HEK293 (cell line): ENCODE measurements at regions not wholly inside any gene's neighbourhood (a gene's known extent, or its start where the extent isn't known, plus 50 kb on each side); places are given as distances from the start of the nearest gene placed in this dataset.

Experiments used
- CTCF ChIA-PET: fragments of 350-600 bp; formaldehyde crosslinking; extraction: SDS; loops from one replicate; lab custom pipeline; 2021; ENCODE audit warnings: antibody characterized with exemption; lab: Yijun Ruan, JAX
- POLR2A ChIA-PET: fragments of 300-600 bp; formaldehyde crosslinking; extraction: SDS; loops from one replicate; lab custom pipeline; 2020; ENCODE audit warnings: antibody characterized with exemption, inconsistent platforms; lab: Yijun Ruan, JAX
- H3K27ac ChIP-seq: fragments of 200-500 bp; sonication (Bioruptor generic); 2 replicates; pipeline ENCODE4 v1.5.1; 2014; ENCODE audit warnings: low read depth, low read length, control low read depth, inconsistent platforms; ENCODE audit errors: extremely low read depth
- H3K36me3 ChIP-seq, 2 experiments: fragments of 200-500 bp in 1 of 2; sonication (Bioruptor generic) in 1 of 2; 1 replicate in 1 of 2; 2 replicates in 1 of 2; pipeline ENCODE4 v1.5.1; 2014 to 2017; ENCODE audit warnings: inconsistent platforms in 2 of 2, low read length in 2 of 2; ENCODE audit not compliant: control insufficient read depth in 2 of 2, insufficient read depth in 1 of 2
- H3K4me1 ChIP-seq: fragments of 200-500 bp; sonication (Bioruptor generic); 2 replicates; pipeline ENCODE4 v1.5.1; 2014; ENCODE audit warnings: mild to moderate bottlenecking, low read length, inconsistent platforms; ENCODE audit not compliant: control insufficient read depth, insufficient read depth
- H3K4me3 ChIP-seq: 2 replicates; pipeline ENCODE4 v1.5.1; 2011; ENCODE audit warnings: low read depth, mild to moderate bottlenecking, control low read depth, low read length, moderate library complexity
- H3K9me3 ChIP-seq: fragments of 200-500 bp; sonication (Bioruptor generic); 2 replicates; pipeline ENCODE4 v1.5.1; 2014; ENCODE audit warnings: low read depth, low read length, inconsistent platforms; ENCODE audit not compliant: control insufficient read depth, insufficient read depth
- GLI2 ChIP-seq: fragments of 450-650 bp; formaldehyde crosslinking; IDR thresholded peaks from 2 replicates; pipeline ENCODE4; 2017; ENCODE audit warnings: missing biosample characterization, missing genetic modification characterization, low read depth, borderline replicate concordance
- PRDM1 ChIP-seq: fragments of 450-650 bp; formaldehyde crosslinking; IDR thresholded peaks from 2 replicates; pipeline ENCODE4; 2016; ENCODE audit warnings: missing biosample characterization, missing genetic modification characterization
- ZNF221 ChIP-seq: fragments of 450-650 bp; formaldehyde crosslinking; IDR thresholded peaks from 2 replicates; pipeline ENCODE4 v1.5.1; 2017; ENCODE audit warnings: missing biosample characterization, missing genetic modification characterization, borderline replicate concordance
- ZNF266 ChIP-seq: fragments of 450-650 bp; formaldehyde crosslinking; IDR thresholded peaks from 2 replicates; pipeline ENCODE4 v1.5.1; 2016; ENCODE audit warnings: missing biosample characterization, missing genetic modification characterization, low read depth
- ZNF311 ChIP-seq: fragments of 450-650 bp; formaldehyde crosslinking; IDR thresholded peaks from 2 replicates; pipeline ENCODE4 v1.5.1; 2017; ENCODE audit warnings: missing biosample characterization, missing genetic modification characterization, borderline replicate concordance
- ZNF549 ChIP-seq: fragments of 450-650 bp; IDR thresholded peaks from 2 replicates; pipeline ENCODE4 v1.5.1; 2018; ENCODE audit warnings: missing biosample characterization, missing genetic modification characterization, mild to moderate bottlenecking, inconsistent platforms, moderate library complexity
- ZNF660 ChIP-seq: fragments of 450-650 bp; IDR thresholded peaks from 2 replicates; pipeline ENCODE4 v1.5.1; 2018; ENCODE audit warnings: missing biosample characterization, mild to moderate bottlenecking, missing genetic modification characterization
- TF ChIP-seq, protein P1 (sequence below): fragments of 450-650 bp; formaldehyde crosslinking; IDR thresholded peaks from 2 replicates; pipeline ENCODE4 v1.5.1; 2016; ENCODE audit warnings: missing biosample characterization, missing genetic modification characterization, borderline replicate concordance
- TF ChIP-seq, protein P2 (sequence below): sonication (generic); formaldehyde crosslinking; IDR thresholded peaks from 2 replicates; pipeline ENCODE4 v1.8.1; 2022; ENCODE audit warnings: mild to moderate bottlenecking, moderate library complexity, missing genetic modification reagents
- TF ChIP-seq, protein P3 (sequence below): fragments of 450-650 bp; formaldehyde crosslinking; conservative IDR thresholded peaks from 2 replicates; pipeline ENCODE4 v1.5.1; 2016; ENCODE audit warnings: low read depth, missing biosample characterization, missing genetic modification characterization
- TF ChIP-seq, protein P4 (sequence below): fragments of 450-650 bp; formaldehyde crosslinking; optimal IDR thresholded peaks from 2 replicates; pipeline ENCODE3; 2016; ENCODE audit warnings: missing biosample characterization, mild to moderate bottlenecking, missing genetic modification characterization

DNA sequence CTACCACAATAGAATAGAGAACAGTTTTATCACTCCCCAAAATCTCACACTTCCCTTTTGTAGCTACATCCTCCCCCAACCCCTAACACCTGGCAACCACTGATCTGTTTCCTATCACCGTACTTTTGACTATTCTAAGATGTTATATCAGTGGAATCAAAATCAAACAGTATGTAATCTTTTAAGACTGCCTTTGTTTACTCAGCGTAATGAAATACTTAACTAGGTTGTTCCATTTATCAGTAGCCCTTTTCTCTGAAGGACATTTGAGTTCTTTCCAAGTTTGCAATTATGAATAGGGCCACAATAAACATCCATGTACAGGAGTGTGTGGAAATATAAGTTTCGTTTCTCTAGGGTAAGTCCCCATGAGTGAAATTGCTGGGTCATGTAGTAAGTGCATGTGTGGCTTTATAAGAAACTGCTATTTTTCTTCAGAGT is 372.3 kb downstream of the SV2B start (continued):
- TF ChIP-seq, protein P1, sequence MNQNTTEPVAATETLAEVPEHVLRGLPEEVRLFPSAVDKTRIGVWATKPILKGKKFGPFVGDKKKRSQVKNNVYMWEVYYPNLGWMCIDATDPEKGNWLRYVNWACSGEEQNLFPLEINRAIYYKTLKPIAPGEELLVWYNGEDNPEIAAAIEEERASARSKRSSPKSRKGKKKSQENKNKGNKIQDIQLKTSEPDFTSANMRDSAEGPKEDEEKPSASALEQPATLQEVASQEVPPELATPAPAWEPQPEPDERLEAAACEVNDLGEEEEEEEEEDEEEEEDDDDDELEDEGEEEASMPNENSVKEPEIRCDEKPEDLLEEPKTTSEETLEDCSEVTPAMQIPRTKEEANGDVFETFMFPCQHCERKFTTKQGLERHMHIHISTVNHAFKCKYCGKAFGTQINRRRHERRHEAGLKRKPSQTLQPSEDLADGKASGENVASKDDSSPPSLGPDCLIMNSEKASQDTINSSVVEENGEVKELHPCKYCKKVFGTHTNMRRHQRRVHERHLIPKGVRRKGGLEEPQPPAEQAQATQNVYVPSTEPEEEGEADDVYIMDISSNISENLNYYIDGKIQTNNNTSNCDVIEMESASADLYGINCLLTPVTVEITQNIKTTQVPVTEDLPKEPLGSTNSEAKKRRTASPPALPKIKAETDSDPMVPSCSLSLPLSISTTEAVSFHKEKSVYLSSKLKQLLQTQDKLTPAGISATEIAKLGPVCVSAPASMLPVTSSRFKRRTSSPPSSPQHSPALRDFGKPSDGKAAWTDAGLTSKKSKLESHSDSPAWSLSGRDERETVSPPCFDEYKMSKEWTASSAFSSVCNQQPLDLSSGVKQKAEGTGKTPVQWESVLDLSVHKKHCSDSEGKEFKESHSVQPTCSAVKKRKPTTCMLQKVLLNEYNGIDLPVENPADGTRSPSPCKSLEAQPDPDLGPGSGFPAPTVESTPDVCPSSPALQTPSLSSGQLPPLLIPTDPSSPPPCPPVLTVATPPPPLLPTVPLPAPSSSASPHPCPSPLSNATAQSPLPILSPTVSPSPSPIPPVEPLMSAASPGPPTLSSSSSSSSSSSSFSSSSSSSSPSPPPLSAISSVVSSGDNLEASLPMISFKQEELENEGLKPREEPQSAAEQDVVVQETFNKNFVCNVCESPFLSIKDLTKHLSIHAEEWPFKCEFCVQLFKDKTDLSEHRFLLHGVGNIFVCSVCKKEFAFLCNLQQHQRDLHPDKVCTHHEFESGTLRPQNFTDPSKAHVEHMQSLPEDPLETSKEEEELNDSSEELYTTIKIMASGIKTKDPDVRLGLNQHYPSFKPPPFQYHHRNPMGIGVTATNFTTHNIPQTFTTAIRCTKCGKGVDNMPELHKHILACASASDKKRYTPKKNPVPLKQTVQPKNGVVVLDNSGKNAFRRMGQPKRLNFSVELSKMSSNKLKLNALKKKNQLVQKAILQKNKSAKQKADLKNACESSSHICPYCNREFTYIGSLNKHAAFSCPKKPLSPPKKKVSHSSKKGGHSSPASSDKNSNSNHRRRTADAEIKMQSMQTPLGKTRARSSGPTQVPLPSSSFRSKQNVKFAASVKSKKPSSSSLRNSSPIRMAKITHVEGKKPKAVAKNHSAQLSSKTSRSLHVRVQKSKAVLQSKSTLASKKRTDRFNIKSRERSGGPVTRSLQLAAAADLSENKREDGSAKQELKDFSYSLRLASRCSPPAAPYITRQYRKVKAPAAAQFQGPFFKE (tag by site-specific recombination): no peak
- TF ChIP-seq, protein P2, sequence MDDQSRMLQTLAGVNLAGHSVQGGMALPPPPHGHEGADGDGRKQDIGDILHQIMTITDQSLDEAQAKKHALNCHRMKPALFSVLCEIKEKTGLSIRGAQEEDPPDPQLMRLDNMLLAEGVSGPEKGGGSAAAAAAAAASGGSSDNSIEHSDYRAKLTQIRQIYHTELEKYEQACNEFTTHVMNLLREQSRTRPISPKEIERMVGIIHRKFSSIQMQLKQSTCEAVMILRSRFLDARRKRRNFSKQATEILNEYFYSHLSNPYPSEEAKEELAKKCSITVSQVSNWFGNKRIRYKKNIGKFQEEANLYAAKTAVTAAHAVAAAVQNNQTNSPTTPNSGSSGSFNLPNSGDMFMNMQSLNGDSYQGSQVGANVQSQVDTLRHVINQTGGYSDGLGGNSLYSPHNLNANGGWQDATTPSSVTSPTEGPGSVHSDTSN (CRISPR knock-in tag): no peak
- TF ChIP-seq ZNF660 (tag by site-specific recombination): no peak
- TF ChIP-seq, protein P3, sequence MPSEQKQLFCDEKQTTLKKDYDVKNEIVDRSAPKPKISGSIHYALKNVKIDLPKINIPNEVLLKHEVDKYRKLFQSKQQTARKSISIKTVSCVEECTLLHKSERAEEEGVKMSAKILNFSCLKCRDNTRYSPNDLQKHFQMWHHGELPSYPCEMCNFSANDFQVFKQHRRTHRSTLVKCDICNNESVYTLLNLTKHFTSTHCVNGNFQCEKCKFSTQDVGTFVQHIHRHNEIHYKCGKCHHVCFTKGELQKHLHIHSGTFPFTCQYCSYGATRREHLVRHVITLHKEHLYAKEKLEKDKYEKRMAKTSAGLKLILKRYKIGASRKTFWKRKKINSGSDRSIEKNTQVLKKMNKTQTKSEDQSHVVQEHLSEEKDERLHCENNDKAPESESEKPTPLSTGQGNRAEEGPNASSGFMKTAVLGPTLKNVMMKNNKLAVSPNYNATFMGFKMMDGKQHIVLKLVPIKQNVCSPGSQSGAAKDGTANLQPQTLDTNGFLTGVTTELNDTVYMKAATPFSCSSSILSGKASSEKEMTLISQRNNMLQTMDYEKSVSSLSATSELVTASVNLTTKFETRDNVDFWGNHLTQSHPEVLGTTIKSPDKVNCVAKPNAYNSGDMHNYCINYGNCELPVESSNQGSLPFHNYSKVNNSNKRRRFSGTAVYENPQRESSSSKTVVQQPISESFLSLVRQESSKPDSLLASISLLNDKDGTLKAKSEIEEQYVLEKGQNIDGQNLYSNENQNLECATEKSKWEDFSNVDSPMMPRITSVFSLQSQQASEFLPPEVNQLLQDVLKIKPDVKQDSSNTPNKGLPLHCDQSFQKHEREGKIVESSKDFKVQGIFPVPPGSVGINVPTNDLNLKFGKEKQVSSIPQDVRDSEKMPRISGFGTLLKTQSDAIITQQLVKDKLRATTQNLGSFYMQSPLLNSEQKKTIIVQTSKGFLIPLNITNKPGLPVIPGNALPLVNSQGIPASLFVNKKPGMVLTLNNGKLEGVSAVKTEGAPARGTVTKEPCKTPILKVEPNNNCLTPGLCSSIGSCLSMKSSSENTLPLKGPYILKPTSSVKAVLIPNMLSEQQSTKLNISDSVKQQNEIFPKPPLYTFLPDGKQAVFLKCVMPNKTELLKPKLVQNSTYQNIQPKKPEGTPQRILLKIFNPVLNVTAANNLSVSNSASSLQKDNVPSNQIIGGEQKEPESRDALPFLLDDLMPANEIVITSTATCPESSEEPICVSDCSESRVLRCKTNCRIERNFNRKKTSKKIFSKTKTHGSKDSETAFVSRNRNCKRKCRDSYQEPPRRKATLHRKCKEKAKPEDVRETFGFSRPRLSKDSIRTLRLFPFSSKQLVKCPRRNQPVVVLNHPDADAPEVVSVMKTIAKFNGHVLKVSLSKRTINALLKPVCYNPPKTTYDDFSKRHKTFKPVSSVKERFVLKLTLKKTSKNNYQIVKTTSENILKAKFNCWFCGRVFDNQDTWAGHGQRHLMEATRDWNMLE (tag by site-specific recombination): no peak
- TF ChIP-seq, protein P4, sequence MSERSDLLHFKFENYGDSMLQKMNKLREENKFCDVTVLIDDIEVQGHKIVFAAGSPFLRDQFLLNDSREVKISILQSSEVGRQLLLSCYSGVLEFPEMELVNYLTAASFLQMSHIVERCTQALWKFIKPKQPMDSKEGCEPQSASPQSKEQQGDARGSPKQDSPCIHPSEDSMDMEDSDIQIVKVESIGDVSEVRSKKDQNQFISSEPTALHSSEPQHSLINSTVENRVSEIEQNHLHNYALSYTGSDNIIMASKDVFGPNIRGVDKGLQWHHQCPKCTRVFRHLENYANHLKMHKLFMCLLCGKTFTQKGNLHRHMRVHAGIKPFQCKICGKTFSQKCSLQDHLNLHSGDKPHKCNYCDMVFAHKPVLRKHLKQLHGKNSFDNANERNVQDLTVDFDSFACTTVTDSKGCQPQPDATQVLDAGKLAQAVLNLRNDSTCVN (tag by site-specific recombination): no peak

DNA sequence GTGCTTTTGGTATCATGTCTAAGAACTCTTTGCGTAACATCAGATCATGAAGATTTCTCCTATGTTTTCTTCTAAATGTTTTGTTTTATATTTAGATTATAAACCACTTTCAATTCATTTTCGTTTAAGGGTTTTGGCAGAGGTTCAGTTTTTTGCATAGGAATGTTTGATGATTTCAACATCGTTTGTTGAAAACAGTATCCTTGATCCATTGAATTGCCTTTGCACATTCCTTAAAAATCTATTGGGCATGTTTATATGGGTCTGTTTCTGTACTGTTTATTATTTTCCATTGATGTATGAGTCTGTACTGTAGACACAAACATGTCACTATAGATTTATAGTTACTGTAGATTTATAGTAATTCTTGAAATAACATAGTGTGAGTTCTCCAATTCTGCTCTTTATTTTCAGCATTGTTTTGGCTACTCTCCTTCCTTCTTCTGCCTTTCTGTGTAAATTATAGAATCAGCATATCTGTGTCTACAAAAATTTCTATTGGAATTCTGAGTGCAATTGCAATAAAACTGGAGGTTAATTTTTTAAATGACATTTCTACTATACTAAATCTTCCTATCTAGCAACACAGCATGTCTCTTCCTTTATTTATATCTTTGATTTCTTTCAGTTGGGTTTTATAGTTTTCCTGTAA is 374.0 kb downstream of the SV2B start:
- TF ChIP-seq ZNF311 (tag by site-specific recombination) (no peak), ZNF221 (tag by site-specific recombination) (no peak), GLI2 (tag by site-specific recombination) (no peak), PRDM1 (tag by site-specific recombination) (no peak), ZNF549 (tag by site-specific recombination) (no peak), ZNF266 (tag by site-specific recombination) (no peak)
- TF ChIP-seq, all 188 proteins: peak for 0
- CTCF ChIA-PET: no interaction called here

More for the DNA sequence above, 374.0 kb downstream of the SV2B start:
- Histone ChIP-seq H3K9me3 (no peaks in the 10 kb centered on the region), H3K4me1 (no peaks in the 10 kb centered on the region; the same call in 1 of the 2 replicates), H3K27ac (no peak overlapping the region), H3K36me3 (no peaks in the 10 kb centered on the region), H3K4me3 (no peak overlapping the region)
- POLR2A ChIA-PET: no interaction called here
